ENCODE measurements at regions not wholly inside any gene's neighbourhood (a gene's known extent, or its start where the extent isn't known, plus 50 kb on each side); places are given as distances from the start of the nearest gene placed in this dataset.

- no peaks in the 10 kb centered on the region for H3K36me3 ChIP-seq (replicated peaks; ENCODE audit: insufficient read depth, low read depth)
- no peaks in the 10 kb centered on the region for H3K9me2 ChIP-seq (replicated peaks; ENCODE audit: insufficient read depth)
- H3K27me3 ChIP-seq, result no peaks in the 10 kb centered on the region
- WGBS (ENCODE audit: low lambda C conversion rate, missing lambda C conversion rate), result 100% methylated on average over 5 of the region's 5 CpGs
- no peak overlapping the region for H3K4me3 ChIP-seq
- TF ChIP-seq EZH2 (IDR thresholded peaks at IDR 0.05; ENCODE audit: borderline replicate concordance) (no peak), CTCF (IDR thresholded peaks at IDR 0.05; ENCODE audit: poor library complexity) (no peak), EZH2phosphoT487 (IDR thresholded peaks at IDR 0.05; ENCODE audit: low read depth, severe bottlenecking, unreplicated experiment) (no peak)
- H3K27ac ChIP-seq, result no peak overlapping the region
- H3K9me3 ChIP-seq (ENCODE audit: low read depth), result no peaks in the 10 kb centered on the region
- no peak overlapping the region for H2AFZ ChIP-seq
- H3K4me2 ChIP-seq, result no peak overlapping the region
- H3K4me1 ChIP-seq (ENCODE audit: insufficient read depth), result no peaks in the 10 kb centered on the region
- no peaks in the 10 kb centered on the region for H4K20me1 ChIP-seq (ENCODE audit: insufficient read depth, poor library complexity, severe bottlenecking)
- DNase-seq (ENCODE audit: low spot score), result no peak
- H3K79me2 ChIP-seq, result no peaks in the 10 kb centered on the region
Measured at GRCh38 chr2:120598416-120598815, 137.3 kb upstream of the GLI2 start.

- WGBS (ENCODE audit: low lambda C conversion rate, missing lambda C conversion rate), result 95% methylated on average over 7 of the region's 7 CpGs
- no peak overlapping the region for H3K27ac ChIP-seq
- no peaks in the 10 kb centered on the region for H4K20me1 ChIP-seq (ENCODE audit: insufficient read depth, poor library complexity, severe bottlenecking)
- no peak for DNase-seq (ENCODE audit: low spot score)
- H3K79me2 ChIP-seq, result no peaks in the 10 kb centered on the region
- no peaks in the 10 kb centered on the region for H3K9me3 ChIP-seq (ENCODE audit: low read depth)
- H2AFZ ChIP-seq, result no peak overlapping the region
- H3K4me1 ChIP-seq (ENCODE audit: insufficient read depth), result no peaks in the 10 kb centered on the region
- TF ChIP-seq CTCF (IDR thresholded peaks at IDR 0.05; ENCODE audit: poor library complexity) (no peak), EZH2phosphoT487 (IDR thresholded peaks at IDR 0.05; ENCODE audit: low read depth, severe bottlenecking, unreplicated experiment) (no peak), EZH2 (IDR thresholded peaks at IDR 0.05; ENCODE audit: borderline replicate concordance) (no peak)
- H3K36me3 ChIP-seq (replicated peaks; ENCODE audit: insufficient read depth, low read depth), result no peaks in the 10 kb centered on the region
- no peaks in the 10 kb centered on the region for H3K9me2 ChIP-seq (replicated peaks; ENCODE audit: insufficient read depth)
- H3K4me3 ChIP-seq, result no peak overlapping the region
- H3K27me3 ChIP-seq, result no peaks in the 10 kb centered on the region
- H3K4me2 ChIP-seq, result no peak overlapping the region
Measured at GRCh38 chr2:120599072-120599471, 136.6 kb upstream of the GLI2 start.

DNA sequence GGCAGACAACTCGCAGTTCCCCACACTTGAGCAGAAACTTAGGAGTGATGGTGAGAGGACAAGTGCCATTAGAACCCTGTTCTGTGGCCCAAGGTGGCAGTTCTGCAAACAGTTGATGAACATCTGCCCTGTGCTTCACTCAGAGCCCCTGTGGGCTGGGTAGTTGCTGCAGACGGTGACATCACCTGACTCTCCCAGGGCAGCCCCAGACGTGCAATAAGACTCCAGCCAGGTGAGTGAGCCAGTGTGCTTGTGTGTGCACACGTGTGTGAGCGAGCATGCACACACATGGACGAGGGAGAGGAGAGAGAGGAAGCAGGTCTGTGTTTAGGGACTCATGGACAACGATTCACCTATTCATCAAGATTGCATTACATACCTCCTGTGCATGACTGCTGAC, 136.0 kb upstream of the GLI2 start:
- no peak for DNase-seq (ENCODE audit: low spot score)
- Histone ChIP-seq H2AFZ (no peak overlapping the region), H3K9me3 (ENCODE audit: low read depth) (no peaks in the 10 kb centered on the region), H3K36me3 (replicated peaks; ENCODE audit: insufficient read depth, low read depth) (no peaks in the 10 kb centered on the region), H3K4me3 (no peak overlapping the region), H3K79me2 (no peaks in the 10 kb centered on the region), H3K4me2 (no peak overlapping the region), H3K27ac (no peak overlapping the region), H3K4me1 (ENCODE audit: insufficient read depth) (no peaks in the 10 kb centered on the region), H4K20me1 (ENCODE audit: insufficient read depth, poor library complexity, severe bottlenecking) (no peaks in the 10 kb centered on the region), H3K9me2 (replicated peaks; ENCODE audit: insufficient read depth) (no peaks in the 10 kb centered on the region), H3K27me3 (no peaks in the 10 kb centered on the region)
- 84% methylated on average over 7 of the region's 7 CpGs for WGBS (ENCODE audit: low lambda C conversion rate, missing lambda C conversion rate)
- TF ChIP-seq EZH2phosphoT487 (IDR thresholded peaks at IDR 0.05; ENCODE audit: low read depth, severe bottlenecking, unreplicated experiment), result no peak
- TF ChIP-seq EZH2 (IDR thresholded peaks at IDR 0.05; ENCODE audit: borderline replicate concordance), result no peak
- TF ChIP-seq CTCF (IDR thresholded peaks at IDR 0.05; ENCODE audit: poor library complexity), result no peak

DNA sequence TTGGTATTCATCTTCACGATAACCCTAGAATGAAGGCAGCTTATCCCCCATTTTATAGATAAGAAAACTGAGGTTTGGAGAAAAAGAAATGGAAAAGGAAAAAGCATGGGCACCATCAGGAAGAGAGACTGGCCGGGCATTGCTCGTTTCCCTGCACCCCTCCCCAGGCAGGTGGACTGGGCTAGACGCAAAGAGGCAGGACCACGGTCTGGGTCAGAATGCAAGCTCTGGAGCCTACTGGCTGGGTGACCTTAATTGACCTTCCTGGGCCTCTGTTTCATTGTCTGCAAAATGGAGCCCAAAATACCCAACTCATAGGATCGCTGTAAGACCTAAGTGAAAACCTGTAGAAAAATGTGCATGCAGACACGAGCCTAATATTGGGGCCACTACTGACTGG, 135.3 kb upstream of the GLI2 start:
- H3K9me2 ChIP-seq (replicated peaks; ENCODE audit: insufficient read depth), result no peaks in the 10 kb centered on the region
- no peak overlapping the region for H3K4me3 ChIP-seq
- WGBS (ENCODE audit: low lambda C conversion rate, missing lambda C conversion rate), result 95% methylated on average over 7 of the region's 7 CpGs
- no peaks in the 10 kb centered on the region for H4K20me1 ChIP-seq (ENCODE audit: insufficient read depth, poor library complexity, severe bottlenecking)
- H3K79me2 ChIP-seq, result no peaks in the 10 kb centered on the region
- no peaks in the 10 kb centered on the region for H3K36me3 ChIP-seq (replicated peaks; ENCODE audit: insufficient read depth, low read depth)
- no peaks in the 10 kb centered on the region for H3K9me3 ChIP-seq (ENCODE audit: low read depth)
- DNase-seq (ENCODE audit: low spot score), result no peak
- no peaks in the 10 kb centered on the region for H3K4me1 ChIP-seq (ENCODE audit: insufficient read depth)
- H3K27ac ChIP-seq, result no peak overlapping the region
- H3K4me2 ChIP-seq, result no peak overlapping the region
- H3K27me3 ChIP-seq, result no peaks in the 10 kb centered on the region
- H2AFZ ChIP-seq, result no peak overlapping the region
- TF ChIP-seq EZH2phosphoT487 (IDR thresholded peaks at IDR 0.05; ENCODE audit: low read depth, severe bottlenecking, unreplicated experiment) (no peak), CTCF (IDR thresholded peaks at IDR 0.05; ENCODE audit: poor library complexity) (no peak), EZH2 (IDR thresholded peaks at IDR 0.05; ENCODE audit: borderline replicate concordance) (no peak)

Data from hepatocyte (in vitro differentiated cells).